Fibroblast of peridontal ligament (primary cell): ENCODE measurements at regions not wholly inside any gene's neighbourhood (a gene's known extent, or its start where the extent isn't known, plus 50 kb on each side); places are given as distances from the start of the nearest gene placed in this dataset.

Experiments
- DNase-seq: peaks from one replicate; pipeline ENCODE4 v3.0.0-alpha.2; 2010; ENCODE audit errors: extremely low read depth

DNA sequence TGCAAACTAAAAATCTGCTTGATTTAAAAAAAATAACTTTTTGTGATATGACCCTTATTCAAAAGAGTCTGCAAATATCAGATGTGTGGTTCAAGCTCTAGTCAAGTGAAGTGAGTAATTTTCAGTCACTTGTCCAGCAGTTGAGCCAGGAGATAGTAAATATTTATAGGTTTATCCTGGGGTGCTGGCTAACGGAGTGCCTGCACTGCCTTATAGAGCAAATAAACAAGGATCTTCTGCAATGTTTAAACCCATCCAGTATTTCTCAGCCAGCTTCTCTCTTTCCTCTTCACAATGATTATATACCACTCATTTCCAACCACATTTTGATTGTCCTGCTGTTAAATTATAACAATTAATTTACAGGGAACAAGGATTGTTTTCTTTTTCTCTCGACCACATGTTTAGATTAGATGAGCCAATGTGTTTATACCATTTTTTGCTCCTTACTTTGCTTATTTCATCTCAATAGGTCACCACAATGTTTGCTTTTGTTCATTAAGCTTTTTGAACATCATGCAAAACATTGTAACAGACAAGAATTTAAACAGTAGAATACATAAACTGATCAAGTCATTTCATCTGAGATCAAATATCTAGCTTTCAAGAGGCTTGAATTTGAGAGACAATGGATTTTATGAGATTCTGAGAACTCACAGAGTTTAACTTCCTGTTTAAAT, 60.3 kb upstream of the GREM2 start:
- DNase-seq = peak; percentile 59

DNA sequence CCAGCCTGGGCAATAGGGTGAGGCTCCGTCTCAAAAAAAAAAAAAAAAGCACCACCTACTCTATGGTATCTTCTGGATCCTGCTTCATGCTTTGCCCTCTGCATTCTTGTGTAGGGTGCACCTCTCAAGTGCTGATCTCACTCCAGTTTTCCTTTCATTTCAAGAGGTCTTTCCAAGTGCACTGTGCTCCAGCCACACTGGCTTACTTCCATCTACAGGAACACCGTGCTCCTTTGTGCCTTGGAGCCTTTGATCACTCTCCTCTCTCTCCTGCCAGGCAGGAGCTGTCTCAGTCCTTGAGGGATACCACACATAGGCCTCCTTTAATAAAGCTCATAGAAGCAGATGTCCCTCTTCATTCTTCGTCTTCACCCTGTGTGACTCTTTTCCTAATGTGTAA, 55.4 kb upstream of the GREM2 start:
- DNase-seq = no peak

DNA sequence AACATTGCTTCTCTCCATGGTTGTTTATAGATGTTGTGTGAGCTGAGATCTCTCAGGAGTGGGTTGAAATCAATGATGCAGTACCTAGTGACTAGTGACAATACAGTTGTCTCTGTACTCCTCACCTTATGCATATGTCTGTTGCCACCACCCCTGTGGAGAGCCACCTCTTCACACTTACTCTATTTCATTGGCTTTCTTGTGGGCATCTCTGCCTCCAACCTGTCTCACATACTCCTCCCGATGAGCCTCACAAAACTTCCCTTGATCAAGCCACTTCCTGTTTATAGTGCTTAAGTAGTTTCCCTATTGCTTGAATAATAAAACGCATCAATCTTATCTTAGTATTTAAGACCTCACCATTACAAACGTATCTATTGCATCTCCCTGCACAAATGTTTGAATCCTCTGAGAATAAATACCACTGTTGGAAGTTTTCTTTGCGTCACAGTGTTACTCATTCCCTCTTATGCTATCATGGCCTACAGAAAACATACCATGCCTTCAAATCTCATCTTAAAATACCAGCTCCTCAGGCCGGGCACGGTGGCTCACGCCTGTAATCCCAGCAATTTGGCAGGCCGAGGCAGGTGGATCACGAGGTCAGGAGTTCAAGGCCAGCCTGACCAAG, 54.7 kb upstream of the GREM2 start:
- no peak for DNase-seq

DNA sequence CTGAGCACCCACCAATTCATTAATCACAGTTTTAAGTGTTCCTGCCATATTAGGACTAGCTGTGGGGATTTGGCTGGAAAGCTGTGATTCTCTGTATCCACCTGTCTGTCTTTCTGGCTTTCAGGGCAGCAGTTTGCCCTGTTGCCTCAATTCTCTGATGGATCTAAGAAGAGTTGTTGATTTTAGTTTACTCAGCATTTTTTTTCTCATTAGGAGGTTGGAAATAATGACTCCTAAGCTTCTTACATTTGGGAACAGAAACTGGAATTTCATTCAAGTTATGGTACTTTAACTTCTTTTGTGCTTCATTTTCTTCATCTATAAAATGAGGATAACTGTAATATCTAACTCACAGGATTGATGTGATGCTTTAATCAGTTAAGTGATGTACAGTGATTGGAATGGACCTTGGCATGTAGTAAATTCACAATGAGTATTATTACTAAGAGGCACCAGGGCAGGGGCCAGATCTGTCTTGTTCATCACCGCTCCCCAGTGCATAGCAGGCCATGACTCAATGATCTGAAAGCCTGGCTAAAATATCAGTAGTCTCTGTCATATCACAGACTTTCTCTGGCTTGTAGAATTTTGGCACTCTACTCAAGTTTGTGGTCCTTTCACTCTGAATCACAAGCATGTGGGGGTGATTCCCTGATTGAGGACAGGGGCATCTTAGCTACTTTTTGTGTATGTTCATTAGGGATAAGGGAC, 51.4 kb upstream of the GREM2 start:
- peak; percentile 86 for DNase-seq
